A673 (cell line): ENCODE measurements at regions not wholly inside any gene's neighbourhood (a gene's known extent, or its start where the extent isn't known, plus 50 kb on each side); places are given as distances from the start of the nearest gene placed in this dataset.

Experiments used
- EZH2 ChIP-seq: fragments of 200-600 bp; sonication (generic); IDR thresholded peaks from 2 replicates; pipeline ENCODE4 v1.6.1; 2017; ENCODE audit warnings: borderline replicate concordance, low read depth, mild to moderate bottlenecking, mixed read lengths, antibody characterized with exemption, low read length; ENCODE audit not compliant: poor library complexity, severe bottlenecking
- TF ChIP-seq, protein P1 (sequence below): fragments of 300-800, 200-600 bp; sonication (generic); conservative IDR thresholded peaks from 2 replicates; pipeline ENCODE4 v1.5.1; 2017; ENCODE audit warnings: low read depth, mild to moderate bottlenecking, antibody characterized with exemption, low read length, moderate library complexity, mixed read lengths

DNA sequence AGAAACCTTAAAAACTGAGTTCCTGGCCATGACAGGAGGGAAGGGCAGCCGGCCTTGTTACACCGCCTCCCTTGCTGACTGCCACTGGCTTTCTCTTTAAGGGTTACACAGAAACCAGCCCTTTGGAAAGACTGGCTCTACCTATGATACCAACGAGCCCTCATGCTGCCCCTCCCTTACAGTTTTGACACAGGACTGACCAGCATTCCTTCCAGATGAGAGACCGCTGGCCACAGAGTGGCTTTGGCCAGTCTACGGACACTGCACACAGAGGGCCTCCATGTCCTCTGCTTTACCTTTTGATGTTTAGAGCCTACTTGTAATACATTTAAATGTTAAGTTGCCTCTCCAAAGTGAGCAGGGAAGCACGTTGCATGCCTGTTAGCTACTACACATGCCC is 243.2 kb upstream of the GMDS start:
- TF ChIP-seq, protein P1, sequence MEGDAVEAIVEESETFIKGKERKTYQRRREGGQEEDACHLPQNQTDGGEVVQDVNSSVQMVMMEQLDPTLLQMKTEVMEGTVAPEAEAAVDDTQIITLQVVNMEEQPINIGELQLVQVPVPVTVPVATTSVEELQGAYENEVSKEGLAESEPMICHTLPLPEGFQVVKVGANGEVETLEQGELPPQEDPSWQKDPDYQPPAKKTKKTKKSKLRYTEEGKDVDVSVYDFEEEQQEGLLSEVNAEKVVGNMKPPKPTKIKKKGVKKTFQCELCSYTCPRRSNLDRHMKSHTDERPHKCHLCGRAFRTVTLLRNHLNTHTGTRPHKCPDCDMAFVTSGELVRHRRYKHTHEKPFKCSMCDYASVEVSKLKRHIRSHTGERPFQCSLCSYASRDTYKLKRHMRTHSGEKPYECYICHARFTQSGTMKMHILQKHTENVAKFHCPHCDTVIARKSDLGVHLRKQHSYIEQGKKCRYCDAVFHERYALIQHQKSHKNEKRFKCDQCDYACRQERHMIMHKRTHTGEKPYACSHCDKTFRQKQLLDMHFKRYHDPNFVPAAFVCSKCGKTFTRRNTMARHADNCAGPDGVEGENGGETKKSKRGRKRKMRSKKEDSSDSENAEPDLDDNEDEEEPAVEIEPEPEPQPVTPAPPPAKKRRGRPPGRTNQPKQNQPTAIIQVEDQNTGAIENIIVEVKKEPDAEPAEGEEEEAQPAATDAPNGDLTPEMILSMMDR: no peak
- no peak for TF ChIP-seq EZH2
